GM21825 (cell line): ENCODE measurements at regions not wholly inside any gene's neighbourhood (a gene's known extent, or its start where the extent isn't known, plus 50 kb on each side); places are given as distances from the start of the nearest gene placed in this dataset.

ENCODE experiments used
- ATAC-seq: cut with Tn5 transposase; IDR thresholded peaks from one replicate; pipeline ENCODE4 v1.9.1; 2021; ENCODE audit warnings: mild to moderate bottlenecking, moderate library complexity; ENCODE audit not compliant: unreplicated experiment

- ATAC-seq: no peak
Measured at GRCh38 chr1:221638595-221638994, 103.3 kb downstream of the DUSP10 start.

- no peak for ATAC-seq
Measured at GRCh38 chr1:221641811-221642210, 100.1 kb downstream of the DUSP10 start.

DNA sequence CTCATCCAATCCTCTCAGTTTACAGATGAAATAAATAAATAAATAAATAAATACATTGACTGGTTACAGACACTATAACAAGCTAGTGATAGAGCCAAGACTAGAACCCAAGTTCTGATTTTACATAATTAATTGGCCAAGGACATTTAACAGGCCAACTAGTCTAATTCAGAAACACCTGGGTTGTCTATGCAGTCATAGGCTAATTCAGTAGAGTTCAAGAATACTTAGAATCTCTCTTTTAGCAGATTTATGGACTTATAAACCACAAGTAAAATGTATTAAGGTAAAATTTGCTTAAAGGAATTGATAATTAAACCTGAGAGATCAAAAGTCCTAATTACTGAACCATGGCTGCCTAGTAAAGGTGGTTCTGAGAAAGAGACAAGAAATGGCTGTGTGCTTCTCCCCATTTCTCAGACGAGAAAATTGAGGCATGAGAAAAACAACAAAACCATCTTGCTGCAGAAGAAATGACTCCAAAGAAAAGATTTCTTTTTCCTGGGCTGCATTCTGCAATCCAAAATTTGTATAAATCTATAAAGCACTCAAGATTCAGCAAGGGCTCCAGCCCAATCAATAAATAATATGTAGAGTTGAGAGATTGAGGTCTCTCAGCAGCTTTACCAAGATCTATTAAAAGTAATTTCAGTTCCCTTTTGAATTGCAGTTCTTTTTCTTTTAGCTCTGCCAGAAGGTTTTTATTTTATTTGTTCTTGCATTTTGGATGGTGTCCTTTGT is 98.3 kb downstream of the DUSP10 start:
- ATAC-seq: peak; percentile 60

DNA sequence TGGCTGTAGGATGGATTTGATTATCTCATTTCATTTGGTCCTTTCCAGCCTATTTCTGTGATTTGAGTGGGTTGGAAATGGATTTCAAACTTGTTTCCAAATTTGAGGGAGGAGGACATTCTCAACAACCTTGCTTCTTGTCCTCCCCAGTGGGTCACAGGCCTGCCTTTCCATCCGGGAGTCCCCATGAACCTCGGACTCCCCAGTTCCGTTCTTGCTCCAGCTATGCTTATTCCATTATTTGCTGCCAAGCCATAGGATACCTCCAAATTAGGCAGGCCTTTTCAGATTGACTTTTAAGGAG is 97.8 kb downstream of the DUSP10 start:
- peak; percentile 31 for ATAC-seq

DNA sequence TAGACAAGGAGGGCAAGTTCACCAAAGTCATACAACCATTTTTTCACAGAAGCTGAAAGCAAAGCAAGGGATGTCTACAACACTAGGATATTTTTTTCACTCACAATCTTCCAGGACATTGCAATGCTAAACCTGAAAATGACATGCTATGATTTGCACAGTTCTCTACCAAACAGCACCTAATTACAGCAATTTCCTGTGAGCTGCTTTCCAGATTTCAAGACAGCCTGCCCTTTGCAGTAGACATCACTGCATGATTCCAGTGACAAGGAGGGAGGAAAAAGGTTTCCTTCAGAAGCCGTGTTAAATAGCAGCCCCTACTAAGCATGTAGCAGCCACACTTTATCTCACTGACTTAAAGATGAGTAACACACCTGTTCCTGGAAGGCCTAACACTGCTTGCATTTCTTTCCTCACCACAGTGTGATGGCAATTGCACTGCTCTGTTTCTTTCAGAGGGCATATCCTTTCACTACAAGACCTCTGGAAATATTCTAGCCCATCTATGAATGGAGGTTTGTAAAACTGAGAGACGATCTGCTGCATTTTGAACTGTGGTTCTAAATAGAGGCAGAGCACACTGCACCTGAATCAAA is 97.1 kb downstream of the DUSP10 start:
- ATAC-seq: no peak

GRCh38 chr1:221648201-221648600 is 93.7 kb downstream of the DUSP10 start:
- no peak for ATAC-seq
